ENCODE measurements at regions not wholly inside any gene's neighbourhood (a gene's known extent, or its start where the extent isn't known, plus 50 kb on each side); places are given as distances from the start of the nearest gene placed in this dataset.
"Not testable (repeated sequence)": the region's sequence is repeated elsewhere in the genome, so short reads cannot be mapped to it uniquely, and the experiment has no call there.

DNA sequence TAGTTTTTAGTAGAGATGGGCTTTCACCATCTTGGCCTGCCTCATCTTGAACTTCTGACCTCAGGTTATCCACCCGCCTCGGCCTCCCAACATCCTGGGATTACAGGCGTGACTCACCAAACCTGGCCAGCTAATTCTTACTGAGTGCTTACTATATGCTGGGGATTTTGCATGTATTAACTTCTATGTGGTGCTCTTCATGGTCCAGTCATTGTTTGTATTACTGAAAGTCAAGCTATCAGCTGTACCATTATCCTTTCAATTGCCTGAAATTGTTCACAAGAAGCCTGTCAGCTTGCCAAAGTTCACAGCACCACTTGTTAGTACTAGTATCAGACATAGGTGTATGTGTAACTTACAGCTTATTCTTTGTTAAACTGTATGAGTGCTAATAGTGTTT lies 1272.1 kb downstream of the ARAP2 start:
- ChIA-PET CTCF (no interaction called here), POLR2A (interaction anchor here (0.7 kb wide), 1 partner anchor 200 kb away, joined by 3 read pairs; no protein-coding TSS in a partner anchor)
- TF ChIP-seq, protein P1, sequence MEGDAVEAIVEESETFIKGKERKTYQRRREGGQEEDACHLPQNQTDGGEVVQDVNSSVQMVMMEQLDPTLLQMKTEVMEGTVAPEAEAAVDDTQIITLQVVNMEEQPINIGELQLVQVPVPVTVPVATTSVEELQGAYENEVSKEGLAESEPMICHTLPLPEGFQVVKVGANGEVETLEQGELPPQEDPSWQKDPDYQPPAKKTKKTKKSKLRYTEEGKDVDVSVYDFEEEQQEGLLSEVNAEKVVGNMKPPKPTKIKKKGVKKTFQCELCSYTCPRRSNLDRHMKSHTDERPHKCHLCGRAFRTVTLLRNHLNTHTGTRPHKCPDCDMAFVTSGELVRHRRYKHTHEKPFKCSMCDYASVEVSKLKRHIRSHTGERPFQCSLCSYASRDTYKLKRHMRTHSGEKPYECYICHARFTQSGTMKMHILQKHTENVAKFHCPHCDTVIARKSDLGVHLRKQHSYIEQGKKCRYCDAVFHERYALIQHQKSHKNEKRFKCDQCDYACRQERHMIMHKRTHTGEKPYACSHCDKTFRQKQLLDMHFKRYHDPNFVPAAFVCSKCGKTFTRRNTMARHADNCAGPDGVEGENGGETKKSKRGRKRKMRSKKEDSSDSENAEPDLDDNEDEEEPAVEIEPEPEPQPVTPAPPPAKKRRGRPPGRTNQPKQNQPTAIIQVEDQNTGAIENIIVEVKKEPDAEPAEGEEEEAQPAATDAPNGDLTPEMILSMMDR (IDR thresholded peaks at IDR 0.05; ENCODE audit: unreplicated experiment): no peak
- peak; percentile 27 for DNase-seq (ENCODE audit: unreplicated experiment)
- Mint-ChIP-seq H3K27ac (ENCODE audit: low read depth, unreplicated experiment) (no peak overlapping the region), H3K4me3 (ENCODE audit: unreplicated experiment) (no peak overlapping the region), H3K9me3 (ENCODE audit: unreplicated experiment) (no peaks in the 10 kb centered on the region), H3K36me3 (ENCODE audit: insufficient read depth, unreplicated experiment) (no peaks in the 10 kb centered on the region), H3K4me1 (ENCODE audit: insufficient read depth, unreplicated experiment) (no peaks in the 10 kb centered on the region), H3K27me3 (ENCODE audit: insufficient read depth, unreplicated experiment) (no peaks in the 10 kb centered on the region)
- intact Hi-C loops (cut with micrococcal nuclease): no loop called here
- no TSS peak for BruUV-seq (replicated peaks)

DNA sequence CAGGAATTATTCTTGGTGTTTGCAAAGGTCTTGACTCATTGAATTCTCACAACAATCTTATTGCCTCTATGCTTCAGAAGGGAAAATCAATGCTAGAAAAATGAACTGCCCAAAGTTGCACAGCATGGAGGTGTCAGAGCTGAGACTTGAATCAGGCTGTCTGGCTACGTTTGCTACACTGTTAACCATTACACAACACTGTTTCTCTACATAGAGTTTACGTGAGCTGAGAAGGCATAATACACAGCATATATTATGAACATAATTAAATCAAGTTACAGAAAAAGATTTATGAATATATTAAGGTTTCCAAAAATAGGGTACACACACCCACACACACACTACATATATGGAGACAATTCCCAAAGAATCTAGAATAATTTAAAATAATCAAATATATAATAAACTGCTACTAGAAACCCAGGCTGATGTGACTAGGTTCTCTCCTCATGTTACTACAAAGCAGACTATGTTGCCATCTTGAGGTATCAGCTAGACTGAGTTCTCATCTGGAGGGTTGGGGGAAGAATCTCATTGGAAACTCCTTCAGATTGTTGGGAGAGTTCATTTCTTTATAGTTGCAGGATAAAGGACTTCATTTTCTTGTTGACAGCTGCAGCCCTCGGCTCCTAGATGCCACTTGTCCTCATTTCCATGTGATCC lies 1270.5 kb downstream of the ARAP2 start:
- Mint-ChIP-seq H3K27me3 (ENCODE audit: insufficient read depth, unreplicated experiment) (no peaks in the 10 kb centered on the region), H3K9me3 (ENCODE audit: unreplicated experiment) (no peaks in the 10 kb centered on the region), H3K4me1 (ENCODE audit: insufficient read depth, unreplicated experiment) (no peaks in the 10 kb centered on the region), H3K27ac (ENCODE audit: low read depth, unreplicated experiment) (no peak overlapping the region), H3K4me3 (ENCODE audit: unreplicated experiment) (no peak overlapping the region), H3K36me3 (ENCODE audit: insufficient read depth, unreplicated experiment) (no peaks in the 10 kb centered on the region)
- BruUV-seq (replicated peaks): no TSS peak
- no peak for DNase-seq (ENCODE audit: unreplicated experiment)
- ChIA-PET POLR2A (no interaction called here), CTCF (no interaction called here)
- intact Hi-C loops (cut with micrococcal nuclease): no loop called here
- TF ChIP-seq, protein P1 (IDR thresholded peaks at IDR 0.05; ENCODE audit: unreplicated experiment): no peak

DNA sequence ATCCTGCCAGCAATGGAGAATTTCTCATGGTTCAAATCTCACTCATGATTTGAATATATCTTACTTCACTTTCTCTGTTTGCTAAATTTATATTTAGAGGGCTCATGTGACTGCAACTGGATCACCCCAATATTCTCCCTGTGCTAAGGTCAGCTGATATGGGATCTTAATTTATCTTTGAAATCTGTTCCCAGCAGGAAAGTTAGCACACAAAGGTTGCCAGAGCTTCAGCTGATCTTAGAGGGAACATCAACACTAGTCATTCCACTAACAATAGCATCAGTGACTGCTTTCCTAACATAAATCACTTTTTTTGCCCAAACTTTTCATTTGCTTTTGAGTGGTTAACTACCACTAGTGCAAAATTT lies 1270.0 kb downstream of the ARAP2 start:
- intact Hi-C loops (cut with micrococcal nuclease): no loop called here
- Mint-ChIP-seq H3K4me3 (ENCODE audit: unreplicated experiment) (no peak overlapping the region), H3K9me3 (ENCODE audit: unreplicated experiment) (no peaks in the 10 kb centered on the region), H3K36me3 (ENCODE audit: insufficient read depth, unreplicated experiment) (no peaks in the 10 kb centered on the region), H3K4me1 (ENCODE audit: insufficient read depth, unreplicated experiment) (no peaks in the 10 kb centered on the region), H3K27ac (ENCODE audit: low read depth, unreplicated experiment) (no peak overlapping the region), H3K27me3 (ENCODE audit: insufficient read depth, unreplicated experiment) (no peaks in the 10 kb centered on the region)
- POLR2A ChIA-PET: no interaction called here
- no TSS peak for BruUV-seq (replicated peaks)
- TF ChIP-seq, protein P1 (IDR thresholded peaks at IDR 0.05; ENCODE audit: unreplicated experiment): no peak
- DNase-seq (ENCODE audit: unreplicated experiment): no peak
- CTCF ChIA-PET: no interaction called here

DNA sequence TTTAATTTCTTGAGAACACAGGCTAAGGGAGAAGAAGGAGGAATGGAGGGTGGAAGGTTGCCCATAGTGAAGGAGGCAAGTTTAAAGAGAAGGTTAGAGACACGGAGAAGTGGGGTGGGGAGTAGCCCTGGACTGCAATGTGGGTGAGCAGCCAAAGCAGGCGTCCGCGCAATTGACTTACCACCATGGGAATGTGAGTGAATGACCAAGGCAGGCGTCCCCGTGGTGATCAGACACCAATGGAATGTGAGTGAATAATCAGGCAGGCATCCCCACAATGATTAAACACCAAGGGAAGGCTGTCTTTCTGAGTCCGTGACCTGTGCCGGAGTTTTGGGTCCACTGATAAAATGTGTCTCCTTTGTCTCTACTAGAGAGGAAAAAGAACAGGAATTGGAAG lies 1223.1 kb downstream of the ARAP2 start:
- H3K9me3 Mint-ChIP-seq (ENCODE audit: unreplicated experiment): peaks cover 32% of the 10 kb centered on the region
- intact Hi-C loops (cut with micrococcal nuclease); BruUV-seq (replicated peaks); CTCF ChIA-PET; H3K4me3 Mint-ChIP-seq (ENCODE audit: unreplicated experiment); H3K4me1 Mint-ChIP-seq (ENCODE audit: insufficient read depth, unreplicated experiment); H3K27me3 Mint-ChIP-seq (ENCODE audit: insufficient read depth, unreplicated experiment); H3K36me3 Mint-ChIP-seq (ENCODE audit: insufficient read depth, unreplicated experiment); POLR2A ChIA-PET: not testable (repeated sequence)
- H3K27ac Mint-ChIP-seq (ENCODE audit: low read depth, unreplicated experiment): peak overlapping the region; percentile 2
- DNase-seq (ENCODE audit: unreplicated experiment): peak; percentile 49

Data from MCF 10A (cell line).